Endodermal cell (in vitro differentiated cells): ENCODE measurements at regions not wholly inside any gene's neighbourhood (a gene's known extent, or its start where the extent isn't known, plus 50 kb on each side); places are given as distances from the start of the nearest gene placed in this dataset.
"Not testable (repeated sequence)": the region's sequence is repeated elsewhere in the genome, so short reads cannot be mapped to it uniquely, and the experiment has no call there.

Experiments used
- DNase-seq: peaks from one replicate; pipeline ENCODE4 v3.0.0-alpha.2; 2017
- H3K27ac ChIP-seq: 2 replicates; pipeline ENCODE4 v1.5.1; 2013; ENCODE audit warnings: mild to moderate bottlenecking, low read depth, low read length, moderate library complexity
- H3K27me3 ChIP-seq: 2 replicates; pipeline ENCODE4 v1.6.1; 2013; ENCODE audit warnings: mild to moderate bottlenecking, low read length, moderate library complexity; ENCODE audit not compliant: insufficient read depth, control insufficient read depth, poor library complexity, severe bottlenecking
- H3K36me3 ChIP-seq: 2 replicates; pipeline ENCODE4 v1.7.0; 2013; ENCODE audit warnings: mild to moderate bottlenecking, low read length, moderate library complexity; ENCODE audit not compliant: control insufficient read depth, insufficient read depth
- H3K4me1 ChIP-seq: one replicate; pipeline ENCODE4 v1.7.0; 2013; ENCODE audit warnings: low read length; ENCODE audit not compliant: control insufficient read depth, insufficient read depth
- H3K4me3 ChIP-seq: 2 replicates; pipeline ENCODE4 v1.5.1; 2013; ENCODE audit warnings: mild to moderate bottlenecking, low read length, moderate library complexity
- H3K9ac ChIP-seq: 2 replicates; pipeline ENCODE4 v1.6.1; 2013; ENCODE audit warnings: mild to moderate bottlenecking, low read length, moderate library complexity; ENCODE audit not compliant: poor library complexity, severe bottlenecking; ENCODE audit errors: extremely low read depth
- H3K9me3 ChIP-seq: 2 replicates; pipeline ENCODE4 v1.6.1; 2013; ENCODE audit warnings: mild to moderate bottlenecking, low read length, moderate library complexity; ENCODE audit not compliant: control insufficient read depth
- H3K27ac Mint-ChIP-seq: 2 replicates; pipeline ENCODE4 v1.8.0; 2020; ENCODE audit warnings: mixed read lengths
- H3K27me3 Mint-ChIP-seq: 2 replicates; pipeline ENCODE4 v1.8.0; 2021; ENCODE audit warnings: mild to moderate bottlenecking, mixed read lengths; ENCODE audit not compliant: insufficient read depth
- H3K36me3 Mint-ChIP-seq: 2 replicates; pipeline ENCODE4 v1.8.0; 2020; ENCODE audit warnings: low read depth, mixed read lengths
- H3K4me1 Mint-ChIP-seq: 2 replicates; pipeline ENCODE4 v1.8.0; 2020; ENCODE audit warnings: mixed read lengths
- H3K4me3 Mint-ChIP-seq: 2 replicates; pipeline ENCODE4 v1.8.0; 2020; ENCODE audit warnings: mild to moderate bottlenecking, moderate library complexity, mixed read lengths
- H3K9me3 Mint-ChIP-seq: 2 replicates; pipeline ENCODE4 v1.8.0; 2020; ENCODE audit warnings: mild to moderate bottlenecking, mixed read lengths
- CTCF ChIP-seq: fragments of 200-600 bp; sonication (generic); conservative IDR thresholded peaks from 2 replicates; pipeline ENCODE4 v1.5.0; 2021; ENCODE audit warnings: antibody characterized with exemption, mild to moderate bottlenecking
- WGBS, 2 experiments: methylation state at CpG; one replicate each; pipeline versions ENCODE4 v1.1.5 to v1.1.7; 2013; ENCODE audit warnings: missing lambda C conversion rate in 2 of 2, mixed read lengths in 1 of 2; ENCODE audit not compliant: insufficient coverage in 1 of 2, insufficient read length in 1 of 2; 5-methylcytosine and 5-hydroxymethylcytosine counted together

- Histone ChIP-seq H3K9me3 (peaks cover 5% of the 10 kb centered on the region), H3K9ac (no peak overlapping the region), H3K4me3 (no peak overlapping the region), H3K27ac (no peak overlapping the region), H3K36me3 (no peaks in the 10 kb centered on the region), H3K27me3 (no peaks in the 10 kb centered on the region), H3K4me1 (no peaks in the 10 kb centered on the region)
- H3K4me3 Mint-ChIP-seq: no peak overlapping the region
- no peak for DNase-seq
- H3K27me3 Mint-ChIP-seq: peaks cover 3% of the 10 kb centered on the region
- no peaks in the 10 kb centered on the region for H3K36me3 Mint-ChIP-seq
- no peak for TF ChIP-seq CTCF
- peaks cover 4% of the 10 kb centered on the region for H3K9me3 Mint-ChIP-seq
- WGBS, 2 experiments: 72% methylated on average over 3 to 10 of the region's 10 CpGs
- H3K27ac Mint-ChIP-seq: no peak overlapping the region
- peaks cover 8% of the 10 kb centered on the region for H3K4me1 Mint-ChIP-seq
Measured at GRCh38 chr20:17823409-17824144, 123.8 kb downstream of the BANF2 start.

GRCh38 chr20:17822540-17823408, 123.0 kb downstream of the BANF2 start:
- Histone ChIP-seq H3K9me3 (peaks cover 5% of the 10 kb centered on the region), H3K9ac (no peak overlapping the region), H3K27me3 (no peaks in the 10 kb centered on the region), H3K27ac (no peak overlapping the region), H3K4me3 (no peak overlapping the region), H3K36me3 (no peaks in the 10 kb centered on the region), H3K4me1 (no peaks in the 10 kb centered on the region)
- peaks cover 3% of the 10 kb centered on the region for H3K27me3 Mint-ChIP-seq
- WGBS, 2 experiments: 91 to 94% methylated on average over 13 to 15 of the region's 15 CpGs
- H3K4me1 Mint-ChIP-seq: peaks cover 8% of the 10 kb centered on the region
- no peak overlapping the region for H3K4me3 Mint-ChIP-seq
- TF ChIP-seq CTCF: no peak
- no peak overlapping the region for H3K27ac Mint-ChIP-seq
- peaks cover 4% of the 10 kb centered on the region for H3K9me3 Mint-ChIP-seq
- H3K36me3 Mint-ChIP-seq: no peaks in the 10 kb centered on the region
- no peak for DNase-seq

GRCh38 chr20:17822039-17822438, 122.3 kb downstream of the BANF2 start:
- Mint-ChIP-seq H3K4me1 (peaks cover 8% of the 10 kb centered on the region), H3K4me3 (no peak overlapping the region), H3K9me3 (peaks cover 4% of the 10 kb centered on the region), H3K36me3 (no peaks in the 10 kb centered on the region), H3K27ac (no peak overlapping the region), H3K27me3 (peaks cover 3% of the 10 kb centered on the region)
- Histone ChIP-seq H3K4me3 (no peak overlapping the region), H3K9me3 (peaks cover 5% of the 10 kb centered on the region), H3K27me3 (no peaks in the 10 kb centered on the region), H3K36me3 (no peaks in the 10 kb centered on the region), H3K4me1 (no peaks in the 10 kb centered on the region), H3K9ac (no peak overlapping the region), H3K27ac (no peak overlapping the region)
- no peak for DNase-seq
- TF ChIP-seq CTCF: no peak
- 67 to 72% methylated on average over 5 of the region's 5 CpGs for WGBS, 2 experiments

- not testable (repeated sequence) for H3K27ac ChIP-seq
- 92 to 94% methylated on average over 3 of the region's 3 CpGs for WGBS, 2 experiments
Measured at GRCh38 chr20:17821606-17822005, 121.8 kb downstream of the BANF2 start.

More at GRCh38 chr20:17821606-17822005, 121.8 kb downstream of the BANF2 start:
- H3K9ac ChIP-seq, H3K4me1 Mint-ChIP-seq, DNase-seq, H3K27me3 Mint-ChIP-seq, H3K27ac Mint-ChIP-seq, H3K4me1 ChIP-seq, H3K27me3 ChIP-seq, H3K36me3 ChIP-seq, H3K4me3 ChIP-seq, H3K4me3 Mint-ChIP-seq, H3K9me3 ChIP-seq, H3K36me3 Mint-ChIP-seq, H3K9me3 Mint-ChIP-seq: not testable (repeated sequence)
